A549 (cell line): ENCODE measurements at regions not wholly inside any gene's neighbourhood (a gene's known extent, or its start where the extent isn't known, plus 50 kb on each side); places are given as distances from the start of the nearest gene placed in this dataset.

ENCODE experiments used
- CEBPB ChIP-seq, 2 experiments: fragments of >200 bp in 1 of 2; sonication (Bioruptor Twin) in 1 of 2; formaldehyde crosslinking in 1 of 2; IDR thresholded peaks; 2 replicates each; pipeline ENCODE4 v1.6.1; 2012 to 2016
- CHD4 ChIP-seq: fragments of 200-600 bp; sonication (generic); IDR thresholded peaks from 2 replicates; pipeline ENCODE4 v1.6.1; 2016; ENCODE audit warnings: antibody characterized with exemption, mild to moderate bottlenecking, borderline replicate concordance
- CTCF ChIP-seq: fragments of >200 bp; sonication (Bioruptor Twin); formaldehyde crosslinking; IDR thresholded peaks from 3 replicates; pipeline ENCODE4 v1.5.1; 2016
- EP300 ChIP-seq, 2 experiments: fragments of >200 bp; sonication (Bioruptor Twin); formaldehyde crosslinking; IDR thresholded peaks; 2 replicates in 1 of 2; 3 replicates in 1 of 2; pipeline ENCODE4 v1.6.1; 2016 to 2017
- ESRRA ChIP-seq: fragments of 150-350 bp; IDR thresholded peaks from 2 replicates; pipeline ENCODE4 v1.6.1; 2014; ENCODE audit warnings: mild to moderate bottlenecking, low read length, borderline replicate concordance
- GATA3 ChIP-seq: IDR thresholded peaks from 2 replicates; pipeline ENCODE4 v1.6.1; 2012; ENCODE audit warnings: borderline replicate concordance
- HMGXB4 ChIP-seq: fragments of 250-450 bp; sonication (Bioruptor Pico); IDR thresholded peaks from 2 replicates; pipeline ENCODE4 v1.5.0; 2021; ENCODE audit warnings: mild to moderate bottlenecking, moderate library complexity, borderline replicate concordance
- NR3C1 ChIP-seq: fragments of >200 bp; sonication (Bioruptor Twin); formaldehyde crosslinking; IDR thresholded peaks from 3 replicates; pipeline ENCODE4 v1.6.1; 2017
- POLR2A ChIP-seq: IDR thresholded peaks from 2 replicates; pipeline ENCODE4 v1.6.1; 2012; ENCODE audit warnings: mild to moderate bottlenecking, low read length
- RCOR1 ChIP-seq: fragments of 150-350 bp; IDR thresholded peaks from 2 replicates; pipeline ENCODE4 v1.6.1; 2014; ENCODE audit warnings: antibody characterized with exemption, low read length, low read depth
- SMC3 ChIP-seq: fragments of >200 bp; sonication (Bioruptor Twin); formaldehyde crosslinking; IDR thresholded peaks from 3 replicates; pipeline ENCODE4 v1.6.1; 2018; ENCODE audit warnings: inconsistent platforms
- TP53 ChIP-seq: fragments of 250-450 bp; sonication (Bioruptor Pico); IDR thresholded peaks from 2 replicates; pipeline ENCODE4 v1.5.0; 2021; ENCODE audit warnings: mild to moderate bottlenecking, moderate library complexity
- TF ChIP-seq, protein P1 (sequence below): IDR thresholded peaks from 2 replicates; pipeline ENCODE4 v1.6.1; 2012

GRCh38 chr6:140446241-140446640 is 1071.8 kb upstream of the CITED2 start:
- TF ChIP-seq TP53: no peak
- no peak for TF ChIP-seq CTCF
- TF ChIP-seq POLR2A: no peak
- TF ChIP-seq RCOR1: no peak
- TF ChIP-seq EP300 (IDR thresholded peaks at IDR 0.05): no peak
- no peak for TF ChIP-seq SMC3
- TF ChIP-seq CHD4: no peak
- TF ChIP-seq CEBPB (IDR thresholded peaks at IDR 0.05): no peak
- no peak for TF ChIP-seq GATA3
- TF ChIP-seq NR3C1: no peak
- TF ChIP-seq ESRRA: no peak
- no peak for TF ChIP-seq HMGXB4 (CRISPR knock-in tag)
- TF ChIP-seq, protein P1, sequence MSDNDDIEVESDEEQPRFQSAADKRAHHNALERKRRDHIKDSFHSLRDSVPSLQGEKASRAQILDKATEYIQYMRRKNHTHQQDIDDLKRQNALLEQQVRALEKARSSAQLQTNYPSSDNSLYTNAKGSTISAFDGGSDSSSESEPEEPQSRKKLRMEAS: no peak
